ENCODE measurements at regions not wholly inside any gene's neighbourhood (a gene's known extent, or its start where the extent isn't known, plus 50 kb on each side); places are given as distances from the start of the nearest gene placed in this dataset.

- TF ChIP-seq, protein P1, sequence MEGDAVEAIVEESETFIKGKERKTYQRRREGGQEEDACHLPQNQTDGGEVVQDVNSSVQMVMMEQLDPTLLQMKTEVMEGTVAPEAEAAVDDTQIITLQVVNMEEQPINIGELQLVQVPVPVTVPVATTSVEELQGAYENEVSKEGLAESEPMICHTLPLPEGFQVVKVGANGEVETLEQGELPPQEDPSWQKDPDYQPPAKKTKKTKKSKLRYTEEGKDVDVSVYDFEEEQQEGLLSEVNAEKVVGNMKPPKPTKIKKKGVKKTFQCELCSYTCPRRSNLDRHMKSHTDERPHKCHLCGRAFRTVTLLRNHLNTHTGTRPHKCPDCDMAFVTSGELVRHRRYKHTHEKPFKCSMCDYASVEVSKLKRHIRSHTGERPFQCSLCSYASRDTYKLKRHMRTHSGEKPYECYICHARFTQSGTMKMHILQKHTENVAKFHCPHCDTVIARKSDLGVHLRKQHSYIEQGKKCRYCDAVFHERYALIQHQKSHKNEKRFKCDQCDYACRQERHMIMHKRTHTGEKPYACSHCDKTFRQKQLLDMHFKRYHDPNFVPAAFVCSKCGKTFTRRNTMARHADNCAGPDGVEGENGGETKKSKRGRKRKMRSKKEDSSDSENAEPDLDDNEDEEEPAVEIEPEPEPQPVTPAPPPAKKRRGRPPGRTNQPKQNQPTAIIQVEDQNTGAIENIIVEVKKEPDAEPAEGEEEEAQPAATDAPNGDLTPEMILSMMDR (IDR thresholded peaks at IDR 0.05), result no peak
- TF ChIP-seq POLR2A (IDR thresholded peaks at IDR 0.05), result no peak
These were observed 146.6 kb downstream of the ZNF33B start for GRCh38 chr10:42491801-42492200.
